HEK293 (cell line): ENCODE measurements at regions not wholly inside any gene's neighbourhood (a gene's known extent, or its start where the extent isn't known, plus 50 kb on each side); places are given as distances from the start of the nearest gene placed in this dataset.

Source experiments
- CTCF ChIA-PET: fragments of 350-600 bp; formaldehyde crosslinking; extraction: SDS; loops from one replicate; lab custom pipeline; 2021; ENCODE audit warnings: antibody characterized with exemption; lab: Yijun Ruan, JAX
- POLR2A ChIA-PET: fragments of 300-600 bp; formaldehyde crosslinking; extraction: SDS; loops from one replicate; lab custom pipeline; 2020; ENCODE audit warnings: antibody characterized with exemption, inconsistent platforms; lab: Yijun Ruan, JAX
- H3K27ac ChIP-seq: fragments of 200-500 bp; sonication (Bioruptor generic); 2 replicates; pipeline ENCODE4 v1.5.1; 2014; ENCODE audit warnings: low read depth, low read length, control low read depth, inconsistent platforms; ENCODE audit errors: extremely low read depth
- H3K36me3 ChIP-seq, 2 experiments: fragments of 200-500 bp in 1 of 2; sonication (Bioruptor generic) in 1 of 2; 1 replicate in 1 of 2; 2 replicates in 1 of 2; pipeline ENCODE4 v1.5.1; 2014 to 2017; ENCODE audit warnings: inconsistent platforms in 2 of 2, low read length in 2 of 2; ENCODE audit not compliant: control insufficient read depth in 2 of 2, insufficient read depth in 1 of 2
- H3K4me1 ChIP-seq: fragments of 200-500 bp; sonication (Bioruptor generic); 2 replicates; pipeline ENCODE4 v1.5.1; 2014; ENCODE audit warnings: mild to moderate bottlenecking, low read length, inconsistent platforms; ENCODE audit not compliant: control insufficient read depth, insufficient read depth
- H3K4me3 ChIP-seq: 2 replicates; pipeline ENCODE4 v1.5.1; 2011; ENCODE audit warnings: low read depth, mild to moderate bottlenecking, control low read depth, low read length, moderate library complexity
- H3K9me3 ChIP-seq: fragments of 200-500 bp; sonication (Bioruptor generic); 2 replicates; pipeline ENCODE4 v1.5.1; 2014; ENCODE audit warnings: low read depth, low read length, inconsistent platforms; ENCODE audit not compliant: control insufficient read depth, insufficient read depth
- CTCF ChIP-seq: fragments of 450-650 bp; formaldehyde crosslinking; IDR thresholded peaks from 2 replicates; pipeline ENCODE4 v1.5.1; 2016; ENCODE audit warnings: missing biosample characterization, missing genetic modification characterization
- EGR2 ChIP-seq: fragments of 450-650 bp; formaldehyde crosslinking; IDR thresholded peaks from 2 replicates; pipeline ENCODE4 v1.5.1; 2016; ENCODE audit warnings: low read depth, missing biosample characterization, missing genetic modification characterization
- MEIS1 ChIP-seq: sonication (generic); formaldehyde crosslinking; IDR thresholded peaks from 2 replicates; pipeline ENCODE4 v1.8.1; 2022; ENCODE audit warnings: missing genetic modification reagents, mild to moderate bottlenecking, borderline replicate concordance
- PATZ1 ChIP-seq: fragments of 450-650 bp; formaldehyde crosslinking; IDR thresholded peaks from 2 replicates; pipeline ENCODE4 v1.5.1; 2016; ENCODE audit warnings: missing biosample characterization, missing genetic modification characterization
- PRDM4 ChIP-seq: fragments of 450-650 bp; formaldehyde crosslinking; IDR thresholded peaks from 2 replicates; pipeline ENCODE4 v1.5.1; 2017; ENCODE audit warnings: missing biosample characterization, missing genetic modification characterization
- RBAK ChIP-seq: fragments of 450-650 bp; formaldehyde crosslinking; IDR thresholded peaks from 2 replicates; pipeline ENCODE4 v1.5.1; 2016; ENCODE audit warnings: missing biosample characterization, missing genetic modification characterization
- SP2 ChIP-seq: fragments of 450-650 bp; formaldehyde crosslinking; IDR thresholded peaks from 2 replicates; pipeline ENCODE4 v1.5.1; 2016; ENCODE audit warnings: missing biosample characterization, missing genetic modification characterization
- SP7 ChIP-seq: fragments of 450-650 bp; formaldehyde crosslinking; IDR thresholded peaks from 2 replicates; pipeline ENCODE4 v1.5.1; 2016; ENCODE audit warnings: missing biosample characterization, missing genetic modification characterization
- TRIM28 ChIP-seq: IDR thresholded peaks from 2 replicates; pipeline ENCODE4 v1.6.1; 2011; ENCODE audit warnings: low read length, control low read depth, borderline replicate concordance
- ZIC2 ChIP-seq: fragments of 450-650 bp; formaldehyde crosslinking; IDR thresholded peaks from 2 replicates; pipeline ENCODE4 v1.5.1; 2016; ENCODE audit warnings: missing biosample characterization, missing genetic modification characterization
- ZNF184 ChIP-seq: fragments of 450-650 bp; IDR thresholded peaks from 2 replicates; pipeline ENCODE4 v1.5.1; 2018; ENCODE audit warnings: missing biosample characterization, mild to moderate bottlenecking, missing genetic modification characterization
- ZNF645 ChIP-seq: fragments of 450-650 bp; formaldehyde crosslinking; IDR thresholded peaks from 2 replicates; pipeline ENCODE4; 2016; ENCODE audit warnings: missing biosample characterization, missing genetic modification characterization
- ZNF785 ChIP-seq: fragments of 450-650 bp; formaldehyde crosslinking; IDR thresholded peaks from 2 replicates; pipeline ENCODE4 v1.5.1; 2016; ENCODE audit warnings: missing biosample characterization, missing genetic modification characterization
- ZSCAN16 ChIP-seq: fragments of 450-650 bp; formaldehyde crosslinking; IDR thresholded peaks from 2 replicates; pipeline ENCODE4 v1.5.1; 2016; ENCODE audit warnings: missing biosample characterization, missing genetic modification characterization

- TF ChIP-seq RBAK (tag by site-specific recombination) (no peak), ZIC2 (tag by site-specific recombination) (peak; percentile 88)
- no peaks in the 10 kb centered on the region for H3K36me3 ChIP-seq
- ChIA-PET POLR2A (no interaction called here), CTCF (no interaction called here)
- H3K4me3 ChIP-seq: no peak overlapping the region
- peaks cover 4% of the 10 kb centered on the region; the same call in 1 of the 2 replicates for H3K9me3 ChIP-seq
- peaks cover 16% of the 10 kb centered on the region for H3K4me1 ChIP-seq
- H3K27ac ChIP-seq: no peak overlapping the region
Measured at GRCh38 chr5:17384181-17384580, 113.8 kb upstream of the TAF11L2 start.

- Histone ChIP-seq H3K4me1 (no peaks in the 10 kb centered on the region), H3K9me3 (peaks cover 4% of the 10 kb centered on the region; the same call in 1 of the 2 replicates), H3K4me3 (no peak overlapping the region), H3K27ac (no peak overlapping the region), H3K36me3 (no peaks in the 10 kb centered on the region)
- CTCF ChIA-PET: no interaction called here
- POLR2A ChIA-PET: interaction anchor here (0.9 kb wide), 1 partner anchor 171 kb away, joined by 3 read pairs; no protein-coding TSS in a partner anchor
- no peak for TF ChIP-seq PATZ1 (tag by site-specific recombination)
- TF ChIP-seq TRIM28: 0 out of 2 replicates have a peak, but pooled peaks have one; percentile 27
Measured at GRCh38 chr5:17388717-17389116, 109.3 kb upstream of the TAF11L2 start.

GRCh38 chr5:17394086-17394485 is 103.9 kb upstream of the TAF11L2 start:
- POLR2A ChIA-PET: no interaction called here

More at GRCh38 chr5:17394086-17394485, 103.9 kb upstream of the TAF11L2 start:
- H3K4me1 ChIP-seq: no peaks in the 10 kb centered on the region; the same call in 1 of the 2 replicates
- TF ChIP-seq EGR2 (tag by site-specific recombination) (no peak), PRDM4 (tag by site-specific recombination) (no peak), CTCF (tag by site-specific recombination) (no peak), SP2 (no peak), ZNF785 (tag by site-specific recombination) (no peak), SP7 (tag by site-specific recombination) (no peak), ZNF645 (tag by site-specific recombination) (no peak), MEIS1 (CRISPR knock-in tag) (no peak), ZNF184 (tag by site-specific recombination) (no peak), ZSCAN16 (tag by site-specific recombination) (no peak)
- no peak overlapping the region for H3K4me3 ChIP-seq
- H3K36me3 ChIP-seq: no peaks in the 10 kb centered on the region
- no peak overlapping the region for H3K27ac ChIP-seq
- no peaks in the 10 kb centered on the region for H3K9me3 ChIP-seq
- CTCF ChIA-PET: interaction anchor here (0.5 kb wide), 1 partner anchor 261 kb away, joined by 3 read pairs; no protein-coding TSS in a partner anchor
